GM21367 (cell line): ENCODE measurements at regions not wholly inside any gene's neighbourhood (a gene's known extent, or its start where the extent isn't known, plus 50 kb on each side); places are given as distances from the start of the nearest gene placed in this dataset.
"Not testable (repeated sequence)": the region's sequence is repeated elsewhere in the genome, so short reads cannot be mapped to it uniquely, and the experiment has no call there.

Experiments
- ATAC-seq: cut with Tn5 transposase; IDR thresholded peaks from one replicate; pipeline ENCODE4 v1.9.1; 2021; ENCODE audit not compliant: unreplicated experiment

DNA sequence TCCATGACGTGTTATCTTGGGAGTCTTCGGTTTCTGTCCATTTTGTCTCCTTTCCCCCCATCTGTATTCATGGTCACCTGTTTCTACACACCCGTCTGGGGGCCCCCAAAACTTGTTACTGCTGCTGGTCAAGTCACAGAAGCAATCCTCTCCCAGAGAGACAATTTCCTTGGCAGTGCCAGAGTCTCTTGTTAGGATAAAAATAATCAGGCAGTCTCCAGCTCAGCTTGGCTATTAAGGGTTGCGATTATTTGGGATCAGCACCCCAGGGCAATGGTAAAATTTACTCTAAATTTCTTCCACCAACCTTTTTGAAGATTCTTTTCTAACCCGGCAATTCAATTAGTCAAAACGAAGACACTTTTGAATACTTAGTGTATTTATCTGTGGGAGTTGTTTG, 229.1 kb upstream of the JARID2 start:
- ATAC-seq = no peak

DNA sequence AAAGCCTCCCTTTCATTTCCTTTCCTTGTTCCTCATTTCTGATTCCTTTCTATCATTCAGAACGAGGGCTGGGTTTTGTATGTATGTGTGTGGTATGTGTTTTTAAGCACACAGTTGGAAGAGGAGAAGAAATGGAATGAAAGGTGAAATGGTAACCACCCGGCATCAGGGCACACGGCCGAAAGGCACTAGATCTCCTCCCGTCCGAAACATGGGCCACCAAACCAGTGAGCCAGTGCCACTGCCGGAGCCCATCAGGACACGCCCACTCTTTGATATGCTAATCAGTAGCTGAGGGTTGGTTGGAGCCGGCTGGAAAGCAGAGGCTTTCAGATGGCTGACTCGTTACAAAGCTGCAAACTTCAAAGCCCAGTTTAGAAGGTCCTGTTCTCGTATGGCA, 228.6 kb upstream of the JARID2 start:
- ATAC-seq = no peak

DNA sequence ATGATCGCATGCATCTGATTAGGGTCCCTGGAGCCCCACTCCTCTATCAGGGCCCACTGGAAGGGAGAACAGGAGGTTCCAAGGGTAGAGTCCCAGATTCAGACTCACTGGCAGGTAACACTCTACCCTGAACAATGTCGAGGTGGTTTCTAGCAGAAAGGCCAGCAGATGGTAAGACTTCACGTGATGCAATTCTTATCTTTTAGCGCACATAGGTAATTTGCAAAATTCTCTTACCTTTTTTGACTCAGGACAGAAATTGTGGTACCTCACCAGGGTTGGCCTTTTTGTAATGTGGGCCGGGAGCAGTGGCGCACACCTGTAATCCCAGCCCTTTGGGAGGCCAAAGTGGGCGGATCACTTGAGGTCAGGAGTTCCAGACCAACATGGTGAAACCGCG, 228.1 kb upstream of the JARID2 start:
- ATAC-seq = no peak

DNA sequence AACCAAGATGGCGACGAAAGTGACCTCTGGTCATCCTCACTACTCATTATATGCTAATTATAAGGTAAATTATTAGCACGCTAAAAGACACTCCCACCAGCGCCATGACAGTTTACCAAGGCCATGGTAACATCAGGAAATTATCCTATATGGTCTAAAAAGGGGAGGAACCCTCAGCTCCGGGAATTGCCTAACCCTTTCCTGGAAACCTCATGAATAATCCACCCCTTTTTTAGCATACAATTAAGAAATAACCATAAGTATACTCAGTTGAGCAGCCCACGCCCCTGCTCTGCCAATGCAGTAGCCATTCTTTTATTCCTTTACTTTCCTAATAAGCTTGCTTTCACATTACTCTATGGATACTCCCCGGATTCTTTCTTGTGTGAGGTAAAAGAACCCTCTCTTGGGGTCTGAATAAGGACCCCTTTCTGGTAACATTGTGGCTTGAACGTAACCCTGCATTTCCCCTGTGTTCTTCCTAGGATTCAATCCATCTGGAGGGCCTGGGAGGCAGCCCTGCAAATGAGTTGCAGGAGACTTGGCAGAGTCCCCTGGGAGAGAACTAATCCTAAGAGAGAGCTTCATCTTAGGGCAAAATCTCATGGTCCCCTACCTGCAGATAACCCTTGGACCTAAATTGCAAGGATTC, 225.6 kb upstream of the JARID2 start:
- ATAC-seq = no peak

DNA sequence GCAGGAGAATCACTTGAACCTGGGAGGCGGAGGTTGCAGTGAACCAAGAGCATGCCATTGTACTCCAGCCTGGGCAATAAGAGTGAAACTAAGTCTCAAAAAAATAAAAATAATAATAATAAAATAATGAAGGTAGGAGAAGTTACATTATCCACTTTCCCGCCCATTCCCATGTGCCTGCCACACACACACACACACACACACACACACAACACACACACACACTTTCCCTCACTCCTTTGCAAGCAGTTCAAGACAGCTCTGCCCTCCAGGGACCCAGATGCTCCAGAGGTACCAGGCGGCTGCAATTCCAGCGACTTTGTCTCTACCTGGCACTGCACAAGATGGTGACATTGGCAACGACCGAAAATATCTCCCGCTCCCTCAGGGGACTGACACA, 224.8 kb upstream of the JARID2 start:
- no peak for ATAC-seq

DNA sequence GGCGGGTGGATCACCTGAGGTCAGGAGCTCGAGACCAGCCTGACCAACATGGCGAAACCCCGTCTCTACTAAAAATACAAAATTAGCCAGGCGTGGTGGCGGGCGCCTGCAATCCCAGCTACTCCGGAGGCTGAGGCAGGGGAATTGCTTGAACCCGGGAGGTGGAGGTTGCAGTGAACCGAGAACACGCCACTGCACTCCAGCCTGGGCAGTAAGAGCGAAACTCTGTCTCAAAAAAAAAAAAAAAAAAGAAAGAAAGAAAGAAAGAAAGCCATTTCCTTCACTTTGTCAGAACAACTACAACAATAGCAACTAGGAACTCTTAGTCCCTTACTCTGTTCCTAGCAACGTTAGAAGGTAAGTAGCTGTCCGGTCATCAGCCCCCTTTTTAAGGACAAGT, 222.9 kb upstream of the JARID2 start:
- not testable (repeated sequence) for ATAC-seq

DNA sequence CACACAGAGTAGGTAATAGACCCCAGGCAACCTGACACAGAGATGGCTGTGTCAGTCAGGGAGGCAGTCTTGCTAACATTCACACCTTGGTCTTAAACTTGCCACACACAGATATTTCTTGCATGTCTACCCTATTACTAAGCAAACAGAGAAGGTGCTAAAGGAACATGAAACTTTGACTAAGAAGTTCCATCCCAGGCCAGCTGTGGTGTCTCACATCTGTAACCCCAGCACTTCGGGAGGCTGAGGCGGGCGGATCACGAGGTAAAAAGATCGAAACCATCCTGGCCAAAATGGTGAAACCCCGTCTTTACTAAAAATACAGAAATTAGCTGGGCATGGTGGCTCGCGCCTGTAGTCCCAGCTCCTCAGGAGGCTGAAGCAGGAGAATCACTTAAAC, 222.4 kb upstream of the JARID2 start:
- peak; percentile 91 for ATAC-seq

DNA sequence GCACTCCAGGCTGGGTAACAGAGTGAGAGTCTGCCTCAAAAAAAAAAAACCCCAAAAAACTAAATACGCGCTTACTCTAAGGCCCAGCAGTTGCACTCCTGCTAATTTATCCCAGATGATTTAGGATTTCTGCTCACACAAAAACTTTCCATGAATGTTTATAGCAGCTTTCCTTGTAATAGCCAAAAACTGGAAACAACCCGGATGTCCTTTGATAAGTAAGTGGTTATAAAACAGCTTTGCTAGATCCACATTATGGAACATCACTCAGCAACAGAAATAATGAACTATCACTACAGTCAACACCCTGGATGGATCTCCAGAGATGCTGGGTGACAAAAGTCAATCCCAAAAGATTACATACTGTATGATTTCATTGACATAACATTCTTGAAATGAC, 220.4 kb upstream of the JARID2 start:
- no peak for ATAC-seq

DNA sequence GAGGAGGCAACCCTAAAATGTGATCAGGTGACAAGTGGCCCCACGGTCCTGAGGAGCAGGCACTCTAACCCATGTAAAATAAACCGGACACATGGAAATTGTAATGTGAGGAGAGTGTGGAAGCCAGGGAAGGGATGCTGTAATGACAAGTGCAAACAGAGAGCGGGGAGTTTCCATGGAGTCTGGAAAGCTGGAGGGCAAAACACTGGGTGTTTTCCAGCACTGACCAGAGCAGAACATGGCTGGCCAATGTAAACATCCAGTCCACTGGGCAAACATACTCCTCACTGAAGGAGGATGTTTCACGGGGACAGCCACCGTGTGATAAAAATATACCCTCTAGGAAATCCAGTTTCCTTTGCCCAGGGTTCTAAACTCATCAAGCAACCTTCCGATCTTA, 219.0 kb upstream of the JARID2 start:
- ATAC-seq = no peak

DNA sequence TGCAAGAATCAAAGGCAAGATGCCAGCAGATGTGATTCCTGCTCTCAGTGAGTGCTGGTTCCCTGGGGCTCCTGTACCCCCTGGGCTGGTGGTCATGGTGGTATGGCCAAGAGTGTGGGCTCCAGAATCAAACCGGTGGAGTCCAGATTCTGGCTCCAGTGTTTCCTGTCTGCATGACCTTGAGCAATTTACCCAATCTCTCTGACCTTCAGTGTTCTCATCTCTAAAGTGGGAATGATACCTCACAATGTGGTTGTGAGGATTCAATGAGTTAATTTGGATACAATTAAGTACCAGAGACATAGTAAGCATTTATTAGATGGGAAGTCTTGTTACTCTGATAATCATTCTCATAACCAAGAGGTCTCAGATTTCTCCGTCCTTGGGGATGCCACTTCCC, 218.4 kb upstream of the JARID2 start:
- ATAC-seq = no peak

DNA sequence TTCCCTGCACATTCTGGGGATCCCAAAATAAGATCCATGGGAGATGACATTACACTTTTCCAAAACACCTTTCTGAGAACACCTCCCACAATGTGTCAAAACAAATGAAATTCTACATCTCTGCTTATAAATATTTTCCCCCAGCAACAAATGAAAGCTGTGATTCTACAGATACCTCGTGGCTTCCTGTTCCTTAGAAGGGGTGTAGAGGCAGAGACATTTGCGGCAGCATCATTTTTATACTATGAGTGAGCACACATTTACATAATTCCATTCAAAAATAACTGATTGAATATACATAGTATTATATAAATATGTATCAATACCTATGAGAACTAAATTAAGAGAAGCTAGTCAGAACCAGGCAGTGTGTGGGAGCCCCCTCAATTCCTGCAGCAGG, 213.9 kb upstream of the JARID2 start:
- ATAC-seq = no peak

DNA sequence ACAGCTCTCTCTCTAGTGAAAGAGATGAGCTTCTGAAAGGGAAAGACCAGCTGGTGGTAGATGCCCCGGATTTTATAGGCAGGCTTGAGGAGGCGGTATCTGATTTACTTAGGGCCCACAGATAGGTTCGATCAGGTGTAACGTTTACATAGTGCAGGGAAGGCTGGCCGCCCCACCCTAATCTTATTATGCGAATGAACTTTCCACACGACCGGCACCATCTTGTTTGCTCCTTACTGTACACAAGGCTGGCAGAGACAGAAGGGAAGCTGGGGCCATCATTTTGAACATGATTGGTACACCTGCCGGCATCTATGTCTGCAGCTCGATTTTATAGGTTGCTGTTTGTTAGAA, 212.0 kb upstream of the JARID2 start:
- no peak for ATAC-seq

DNA sequence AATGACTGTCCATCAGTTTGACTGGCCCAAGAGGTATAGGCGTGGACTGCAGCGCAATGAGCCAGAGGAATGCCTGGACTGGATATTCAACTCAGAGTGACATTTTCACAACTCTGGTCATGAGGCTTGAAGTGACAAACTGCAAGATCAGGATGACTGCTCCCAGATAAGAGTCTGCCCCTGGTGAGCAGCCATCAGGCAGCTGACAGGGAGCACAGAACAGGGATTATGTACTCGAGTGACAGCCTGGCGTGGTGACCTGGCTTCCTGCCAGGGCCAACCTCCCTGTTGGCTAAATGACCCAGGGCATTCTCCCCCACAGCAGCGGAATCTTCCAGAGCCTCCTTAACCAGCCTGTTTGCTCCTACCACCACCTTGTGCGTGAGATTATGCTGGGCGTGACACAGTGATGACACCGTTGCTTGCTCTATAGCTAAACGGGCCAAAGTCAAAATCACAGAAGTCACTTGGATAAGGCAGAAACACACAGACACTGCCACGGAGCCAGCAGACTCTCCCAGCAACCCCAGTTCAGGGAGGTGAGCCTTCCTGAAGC, 209.1 kb upstream of the JARID2 start:
- no peak for ATAC-seq

DNA sequence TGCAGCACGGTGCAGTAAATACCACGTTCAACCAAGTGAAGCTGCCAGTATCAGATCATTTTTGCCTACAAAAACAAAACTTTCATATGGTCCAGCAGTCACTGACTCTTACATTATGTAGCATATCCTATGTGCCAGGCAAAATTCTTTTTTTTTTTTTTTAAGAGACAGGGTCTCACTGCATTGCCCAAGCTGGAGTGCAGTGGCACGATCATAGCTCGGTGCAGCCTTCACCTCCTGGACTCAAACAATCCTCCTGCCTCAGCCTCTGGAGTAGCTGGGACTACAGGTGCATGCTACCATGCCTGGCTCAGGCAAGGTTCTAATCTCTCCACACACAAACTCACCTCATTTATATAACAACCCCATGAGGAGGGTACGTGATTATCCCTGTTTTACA, 208.6 kb upstream of the JARID2 start:
- ATAC-seq = no peak

DNA sequence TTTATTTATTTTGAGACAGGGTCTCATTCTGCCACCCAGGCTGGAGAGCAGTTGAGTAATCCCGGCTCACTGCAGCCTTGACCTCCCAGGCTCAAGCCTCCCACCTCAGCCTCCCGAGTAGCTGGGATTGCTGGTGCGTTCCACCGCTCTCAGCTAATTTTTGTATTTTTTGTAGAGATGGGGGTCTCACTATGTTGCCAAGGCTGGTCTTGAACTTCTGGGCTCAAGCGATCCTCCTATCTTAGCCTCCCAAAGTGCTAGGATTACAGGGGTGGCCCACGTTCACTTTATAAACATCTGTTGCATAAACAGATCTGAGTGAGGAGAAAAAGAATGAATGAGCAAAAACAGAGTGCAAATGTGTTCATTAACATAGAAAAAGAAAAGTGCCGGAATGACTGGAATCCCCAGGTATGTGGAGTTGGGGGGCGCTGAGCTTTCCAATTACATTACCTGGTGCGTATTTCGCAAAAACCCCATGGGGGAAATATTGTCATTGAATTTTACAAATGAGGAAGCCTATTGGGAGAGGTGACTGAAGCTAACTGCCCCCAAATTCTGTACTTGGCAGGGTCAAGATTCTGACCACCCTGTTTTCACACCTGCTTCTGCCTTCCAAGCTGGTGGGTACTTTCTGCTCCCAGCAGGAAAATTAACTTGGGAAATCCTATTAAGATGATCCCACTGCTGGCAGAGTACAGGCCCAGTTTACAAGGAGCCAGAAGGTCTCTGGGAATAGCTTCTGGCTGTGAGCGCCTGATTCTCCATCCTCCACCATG, 207.7 kb upstream of the JARID2 start:
- ATAC-seq = no peak

DNA sequence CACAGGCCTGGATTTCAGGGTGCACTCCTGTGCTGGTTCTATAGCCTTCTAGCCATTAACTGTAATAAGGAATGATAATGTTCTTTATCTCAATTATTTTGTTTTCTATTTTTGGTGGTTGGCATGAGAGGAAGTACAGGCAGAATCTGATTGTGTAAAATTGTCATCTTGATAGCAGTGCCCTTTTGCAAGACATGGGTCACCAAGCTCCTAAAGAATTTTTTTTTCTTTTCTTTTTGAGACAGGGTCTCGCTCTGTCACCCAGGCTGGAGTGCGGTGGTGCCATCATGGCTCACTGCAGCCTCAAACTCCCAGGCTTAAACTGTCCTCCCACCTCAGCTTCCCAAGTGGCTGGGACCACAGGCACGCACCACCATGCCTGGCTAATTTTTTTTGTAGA, 206.7 kb upstream of the JARID2 start:
- no peak for ATAC-seq

DNA sequence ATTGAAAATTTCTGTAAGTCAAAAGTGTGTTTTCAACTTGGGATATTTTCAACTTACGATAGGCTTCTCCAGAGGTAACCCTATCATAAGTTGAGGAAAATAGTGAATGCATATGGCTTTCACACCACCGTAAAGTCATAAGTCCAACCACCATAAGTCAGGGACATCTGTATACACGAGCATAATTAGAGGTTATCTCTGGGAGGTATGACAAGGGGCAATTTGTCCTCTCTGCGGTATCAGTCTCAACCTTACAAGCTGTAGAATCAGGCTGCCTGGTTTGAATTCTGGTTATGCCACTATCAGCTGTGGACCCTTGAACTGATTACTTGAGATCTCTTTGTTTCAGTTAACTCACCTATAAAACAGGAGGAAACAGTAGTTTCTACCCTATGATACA, 202.9 kb upstream of the JARID2 start:
- no peak for ATAC-seq

DNA sequence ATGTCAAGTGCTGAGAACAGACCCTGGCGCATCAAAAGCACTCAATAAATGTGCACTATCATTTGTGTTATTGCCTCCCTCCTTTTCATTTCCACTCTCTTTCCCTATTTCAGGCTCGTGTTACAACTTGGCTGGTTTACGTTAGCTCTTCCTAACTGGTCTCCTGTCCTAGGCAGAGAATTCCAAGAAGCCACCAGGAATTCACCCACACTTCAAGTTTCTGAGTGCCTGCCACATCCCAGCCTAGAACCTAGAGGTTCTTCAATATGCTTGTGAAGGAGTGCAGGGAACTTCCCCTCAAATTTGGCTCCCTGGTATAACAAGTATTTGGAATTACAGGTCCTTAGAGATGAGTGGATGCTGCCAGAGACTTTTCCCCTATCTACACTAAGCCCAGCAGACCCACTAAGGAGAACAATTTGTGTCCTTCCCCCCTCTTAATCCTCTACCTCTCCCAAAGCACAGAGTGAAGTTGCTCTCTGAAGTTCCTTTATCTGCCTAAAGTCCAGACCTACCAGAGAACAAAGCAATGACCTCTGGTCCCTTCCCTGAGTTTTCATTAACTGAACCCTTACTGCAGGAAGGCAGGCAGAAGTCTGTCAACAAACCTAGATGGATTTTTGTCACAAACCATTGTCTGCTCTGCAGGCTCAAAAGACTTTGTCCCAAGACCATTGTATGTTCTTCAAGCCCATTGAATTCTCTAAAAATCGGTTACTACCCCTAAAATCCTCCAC, 201.6 kb upstream of the JARID2 start:
- ATAC-seq = no peak

DNA sequence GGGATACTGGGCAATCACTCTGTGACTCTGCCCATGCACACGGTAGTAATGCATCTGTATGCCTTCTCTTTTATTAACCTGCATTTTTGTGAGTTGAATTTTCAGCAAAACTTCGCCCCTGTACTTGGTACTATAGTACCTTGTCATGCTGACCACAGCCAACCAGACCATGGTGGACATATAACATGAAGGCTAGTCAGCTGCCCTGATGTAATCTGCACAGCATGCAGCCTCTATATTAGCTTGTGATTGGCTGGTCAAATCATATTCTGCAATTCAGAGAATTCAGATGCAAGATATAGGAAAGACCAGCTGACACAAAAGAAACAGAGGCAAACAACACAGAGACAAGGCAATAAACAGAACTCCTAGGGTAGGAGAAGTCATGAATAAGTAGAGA, 200.9 kb upstream of the JARID2 start:
- ATAC-seq = no peak

DNA sequence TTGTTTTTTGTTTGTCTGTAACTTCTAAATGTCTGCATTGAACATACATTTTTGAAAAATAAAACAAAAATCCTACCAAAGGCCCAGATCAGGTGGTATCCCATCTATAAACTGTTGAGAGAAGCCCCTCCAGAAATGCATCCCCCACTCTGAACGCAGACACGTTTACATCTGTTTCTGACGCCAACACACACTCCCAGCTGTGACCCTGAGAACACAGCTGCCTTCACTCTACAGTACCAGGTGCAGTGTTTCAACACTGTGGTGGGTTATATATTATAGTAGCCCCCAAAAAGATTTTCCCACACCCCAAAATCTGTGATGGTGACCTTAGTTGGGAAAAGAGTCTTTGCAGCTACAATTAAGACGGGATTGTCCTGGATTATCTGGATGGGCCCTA, 199.1 kb upstream of the JARID2 start:
- ATAC-seq = no peak

DNA sequence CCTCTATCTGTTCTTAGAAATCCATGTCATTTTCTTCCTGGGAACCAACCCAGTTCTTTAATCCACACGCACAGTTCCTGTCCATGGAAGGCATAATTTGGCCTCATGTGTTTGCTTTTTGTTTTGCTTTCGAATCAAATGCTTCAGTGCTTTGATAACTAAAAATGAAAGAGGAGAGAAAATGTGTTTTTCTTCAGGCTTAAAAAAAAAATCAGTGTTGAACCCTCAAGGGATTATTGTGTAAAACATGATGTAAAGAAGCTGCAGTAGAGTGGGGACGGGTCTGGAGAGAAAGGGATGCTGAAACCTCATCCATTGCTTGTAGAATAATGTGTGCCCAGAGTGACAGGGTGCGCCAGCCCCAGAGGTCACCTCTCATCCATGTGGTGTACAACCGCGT, 197.5 kb upstream of the JARID2 start:
- no peak for ATAC-seq
